GM23248 (cell line): ENCODE measurements at regions not wholly inside any gene's neighbourhood (a gene's known extent, or its start where the extent isn't known, plus 50 kb on each side); places are given as distances from the start of the nearest gene placed in this dataset.

ENCODE experiments used
- EZH2 ChIP-seq: fragments of 200-600 bp; sonication (generic); IDR thresholded peaks from 2 replicates; pipeline ENCODE4 v1.6.1; 2018; ENCODE audit warnings: antibody characterized with exemption, mild to moderate bottlenecking; ENCODE audit not compliant: insufficient read depth, poor library complexity, severe bottlenecking
- EZH2phosphoT487 ChIP-seq: fragments of 200-600 bp; sonication (generic); IDR thresholded peaks from 2 replicates; pipeline ENCODE4 v1.6.1; 2018; ENCODE audit warnings: antibody characterized with exemption, moderate library complexity, mild to moderate bottlenecking, low read depth; ENCODE audit not compliant: insufficient read depth

GRCh38 chr13:63551731-63552130 lies 2136.1 kb upstream of the PCDH20 start:
- TF ChIP-seq EZH2 (no peak), EZH2phosphoT487 (no peak)
